Naive thymus-derived CD8-positive, alpha-beta T cell (primary cell): ENCODE measurements at regions not wholly inside any gene's neighbourhood (a gene's known extent, or its start where the extent isn't known, plus 50 kb on each side); places are given as distances from the start of the nearest gene placed in this dataset.
A peak's percentile ranks its signal among the peaks of the same experiment; 100 is the strongest.
"Not testable (repeated sequence)": the region's sequence is repeated elsewhere in the genome, so short reads cannot be mapped to it uniquely, and the experiment has no call there.

Source experiments
- ATAC-seq, 2 donors: fragments of 150-1000 bp; cut with Tn5 transposase in 1 of 2; sonication (Bioruptor Pico), chemical (Tn5 transposase) in 1 of 2; 1 replicate in 1 of 2; 2 replicates in 1 of 2; pipeline ENCODE4 v1.10.0; 2021; ENCODE audit warnings: mild to moderate bottlenecking in 2 of 2, moderate library complexity in 2 of 2
- POLR2A ChIA-PET: fragments of 350-600 bp; sonication (Branson Sonifier 250); formaldehyde crosslinking; loops from one replicate; lab custom pipeline; 2021; ENCODE audit warnings: antibody characterized with exemption; lab: Charles Lee
- DNase-seq, 10 donors: peaks; one replicate each; pipeline versions ENCODE4 v3.0.0 to v3.0.0-alpha.2; 2020 to 2022
- H3K27ac Mint-ChIP-seq, 10 donors: one replicate each; pipeline ENCODE4 v1.8.0; 2020 to 2022; ENCODE audit warnings: mild to moderate bottlenecking in 10 of 10, mixed read lengths in 10 of 10, moderate library complexity in 4 of 10, inconsistent platforms in 1 of 10
- H3K27me3 Mint-ChIP-seq, 5 donors: one replicate each; pipeline ENCODE4 v1.8.0; 2021 to 2022; ENCODE audit warnings: mixed read lengths in 5 of 5
- H3K36me3 Mint-ChIP-seq, 3 donors: one replicate each; pipeline ENCODE4 v1.8.0; 2020 to 2022; ENCODE audit warnings: mixed read lengths in 3 of 3, mild to moderate bottlenecking in 2 of 3, inconsistent platforms in 1 of 3
- H3K4me1 Mint-ChIP-seq, 4 donors: one replicate each; pipeline ENCODE4 v1.8.0; 2021 to 2022; ENCODE audit warnings: mixed read lengths in 4 of 4
- H3K4me3 Mint-ChIP-seq, 10 donors: one replicate each; pipeline ENCODE4 v1.8.0; 2020 to 2022; ENCODE audit warnings: mild to moderate bottlenecking in 10 of 10, mixed read lengths in 10 of 10, moderate library complexity in 6 of 10, inconsistent platforms in 1 of 10
- H3K9me3 Mint-ChIP-seq, 9 donors: one replicate each; pipeline ENCODE4 v1.8.0; 2020 to 2022; ENCODE audit warnings: mixed read lengths in 9 of 9, mild to moderate bottlenecking in 3 of 9, inconsistent platforms in 1 of 9, moderate library complexity in 1 of 9

GRCh38 chrX:13955975-13956374 is 73.7 kb downstream of the GEMIN8 start:
- H3K27me3 Mint-ChIP-seq = peaks cover 0 to 18% (median 0%) of the 10 kb centered on the region in 5 donors
- peaks cover 0 to 11% (median 0%) of the 10 kb centered on the region in 9 donors for H3K9me3 Mint-ChIP-seq
- POLR2A ChIA-PET = no interaction called here
- H3K4me1 Mint-ChIP-seq = peaks cover 0 to 2% (median 0%) of the 10 kb centered on the region in 4 donors
- DNase-seq (no peak), ATAC-seq (no peak)
- peaks cover 0 to 13% (median 2%) of the 10 kb centered on the region in 3 donors for H3K36me3 Mint-ChIP-seq
- no peak overlapping the region for H3K27ac Mint-ChIP-seq
- H3K4me3 Mint-ChIP-seq = no peak overlapping the region

GRCh38 chrX:13955095-13955647 is 74.5 kb downstream of the GEMIN8 start:
- DNase-seq (no peak), ATAC-seq (no peak)
- H3K27me3 Mint-ChIP-seq = peaks cover 0 to 19% (median 0%) of the 10 kb centered on the region in 5 donors
- H3K4me3 Mint-ChIP-seq = no peak overlapping the region
- H3K4me1 Mint-ChIP-seq = peaks cover 0 to 2% (median 0%) of the 10 kb centered on the region in 4 donors
- POLR2A ChIA-PET = no interaction called here
- H3K36me3 Mint-ChIP-seq = peaks cover 0 to 13% (median 2%) of the 10 kb centered on the region in 3 donors
- peaks cover 0 to 11% (median 0%) of the 10 kb centered on the region in 9 donors for H3K9me3 Mint-ChIP-seq
- H3K27ac Mint-ChIP-seq = no peak overlapping the region

- H3K4me3 Mint-ChIP-seq = no peak overlapping the region
- H3K27me3 Mint-ChIP-seq = peaks cover 0 to 19% (median 0%) of the 10 kb centered on the region in 5 donors
- H3K36me3 Mint-ChIP-seq = peaks cover 0 to 13% (median 2%) of the 10 kb centered on the region in 3 donors
- peaks cover 0 to 7% (median 0%) of the 10 kb centered on the region in 9 donors for H3K9me3 Mint-ChIP-seq
- no peak for DNase-seq
- ATAC-seq = no peak
- no peaks in the 10 kb centered on the region for H3K4me1 Mint-ChIP-seq
- POLR2A ChIA-PET = no interaction called here
- H3K27ac Mint-ChIP-seq = no peak overlapping the region
These were observed 77.1 kb downstream of the GEMIN8 start for GRCh38 chrX:13952581-13952980.

GRCh38 chrX:13946223-13946622 is 83.5 kb downstream of the GEMIN8 start:
- H3K27me3 Mint-ChIP-seq, H3K27ac Mint-ChIP-seq, ATAC-seq, H3K36me3 Mint-ChIP-seq, H3K9me3 Mint-ChIP-seq, H3K4me1 Mint-ChIP-seq, DNase-seq, H3K4me3 Mint-ChIP-seq, POLR2A ChIA-PET: not testable (repeated sequence)

- H3K36me3 Mint-ChIP-seq, H3K27me3 Mint-ChIP-seq, POLR2A ChIA-PET: not testable (repeated sequence)
These were observed 83.9 kb downstream of the GEMIN8 start for GRCh38 chrX:13945787-13946186.

GRCh38 chrX:13940671-13941070 is 89.0 kb downstream of the GEMIN8 start:
- H3K27me3 Mint-ChIP-seq = peaks cover 9 to 24% (median 12%) of the 10 kb centered on the region in 5 donors
- DNase-seq (no peak), ATAC-seq (no peak)
- peaks cover 0 to 2% (median 0%) of the 10 kb centered on the region in 9 donors for H3K9me3 Mint-ChIP-seq
- no peak overlapping the region for H3K4me3 Mint-ChIP-seq
- H3K27ac Mint-ChIP-seq = no peak overlapping the region
- H3K36me3 Mint-ChIP-seq = peaks cover 0 to 7% (median 0%) of the 10 kb centered on the region in 3 donors
- H3K4me1 Mint-ChIP-seq = peaks cover 0 to 9% (median 3%) of the 10 kb centered on the region in 4 donors
- POLR2A ChIA-PET = interaction anchor here (0.7 kb wide), 1 partner anchor 249 kb away, joined by 5 read pairs; no protein-coding TSS in a partner anchor

More at GRCh38 chrX:13945787-13946186, 83.9 kb downstream of the GEMIN8 start:
- DNase-seq, H3K9me3 Mint-ChIP-seq, H3K4me3 Mint-ChIP-seq, ATAC-seq, H3K4me1 Mint-ChIP-seq, H3K27ac Mint-ChIP-seq: not testable (repeated sequence)

GRCh38 chrX:13939741-13940597 is 89.7 kb downstream of the GEMIN8 start:
- DNase-seq (no peak), ATAC-seq (no peak)
- H3K27ac Mint-ChIP-seq = peak overlapping the region in 1 of 10 donors; percentile 13
- H3K36me3 Mint-ChIP-seq = peaks cover 0 to 7% (median 0%) of the 10 kb centered on the region in 3 donors
- peaks cover 0 to 2% (median 0%) of the 10 kb centered on the region in 9 donors for H3K9me3 Mint-ChIP-seq
- peaks cover 9 to 24% (median 12%) of the 10 kb centered on the region in 5 donors for H3K27me3 Mint-ChIP-seq
- POLR2A ChIA-PET = interaction anchor here (0.7 kb wide), 1 partner anchor 250 kb away, joined by 5 read pairs; no protein-coding TSS in a partner anchor
- peaks cover 0 to 9% (median 3%) of the 10 kb centered on the region in 4 donors for H3K4me1 Mint-ChIP-seq
- H3K4me3 Mint-ChIP-seq = peak overlapping the region in 5 of 10 donors; percentile 19 to 63 (median 53)

- peaks cover 0 to 9% (median 3%) of the 10 kb centered on the region in 4 donors for H3K4me1 Mint-ChIP-seq
- peak overlapping the region; percentile 43 to 79 (median 60) for H3K4me3 Mint-ChIP-seq
- H3K36me3 Mint-ChIP-seq = peaks cover 0 to 7% (median 0%) of the 10 kb centered on the region in 3 donors
- DNase-seq (no peak), ATAC-seq (no peak)
- POLR2A ChIA-PET = no interaction called here
- H3K27ac Mint-ChIP-seq = no peak overlapping the region
- H3K27me3 Mint-ChIP-seq = peaks cover 9 to 29% (median 11%) of the 10 kb centered on the region in 5 donors
- H3K9me3 Mint-ChIP-seq = peaks cover 0 to 2% (median 0%) of the 10 kb centered on the region in 9 donors
These were observed 90.7 kb downstream of the GEMIN8 start for GRCh38 chrX:13938829-13939530.

- H3K4me3 Mint-ChIP-seq = peak overlapping the region; percentile 57 to 79 (median 64)
- DNase-seq (peak in 1 of 10 donors; percentile 2), ATAC-seq (no peak)
- H3K9me3 Mint-ChIP-seq = peaks cover 0 to 2% (median 0%) of the 10 kb centered on the region in 9 donors
- peaks cover 6 to 32% (median 9%) of the 10 kb centered on the region in 5 donors for H3K27me3 Mint-ChIP-seq
- H3K4me1 Mint-ChIP-seq = peaks cover 0 to 9% (median 3%) of the 10 kb centered on the region in 4 donors
- POLR2A ChIA-PET = no interaction called here
- peaks cover 0 to 7% (median 0%) of the 10 kb centered on the region in 3 donors for H3K36me3 Mint-ChIP-seq
- H3K27ac Mint-ChIP-seq = no peak overlapping the region
These were observed 91.5 kb downstream of the GEMIN8 start for GRCh38 chrX:13938051-13938828.

- H3K4me3 Mint-ChIP-seq = peak overlapping the region; percentile 57 to 75 (median 64)
- H3K4me1 Mint-ChIP-seq = peaks cover 0 to 9% (median 3%) of the 10 kb centered on the region in 4 donors
- H3K36me3 Mint-ChIP-seq = peaks cover 0 to 7% (median 0%) of the 10 kb centered on the region in 3 donors
- H3K27me3 Mint-ChIP-seq = peaks cover 7 to 32% (median 9%) of the 10 kb centered on the region in 5 donors
- H3K9me3 Mint-ChIP-seq = peaks cover 0 to 2% (median 0%) of the 10 kb centered on the region in 9 donors
- DNase-seq (no peak), ATAC-seq (no peak)
- no peak overlapping the region for H3K27ac Mint-ChIP-seq
- POLR2A ChIA-PET = no interaction called here
These were observed 92.2 kb downstream of the GEMIN8 start for GRCh38 chrX:13937370-13938050.

GRCh38 chrX:13936521-13937225 is 93.0 kb downstream of the GEMIN8 start:
- POLR2A ChIA-PET = no interaction called here
- Mint-ChIP-seq H3K27me3 (peaks cover 9 to 30% (median 11%) of the 10 kb centered on the region in 5 donors), H3K4me3 (peak overlapping the region in 2 of 10 donors; percentile 62 to 69), H3K36me3 (peaks cover 0 to 7% (median 0%) of the 10 kb centered on the region in 3 donors), H3K9me3 (peaks cover 0 to 3% (median 0%) of the 10 kb centered on the region in 9 donors), H3K27ac (no peak overlapping the region), H3K4me1 (peaks cover 0 to 9% (median 3%) of the 10 kb centered on the region in 4 donors)
- DNase-seq (no peak), ATAC-seq (no peak)
